ENCODE measurements at regions not wholly inside any gene's neighbourhood (a gene's known extent, or its start where the extent isn't known, plus 50 kb on each side); places are given as distances from the start of the nearest gene placed in this dataset.

- H3K4me3 ChIP-seq (replicated peaks in 1 of 3; ENCODE audit: insufficient read depth in 1 of 3, low read depth in 1 of 3, low read length in 3 of 3): no peak overlapping the region
- DNase-seq (ENCODE audit: low read depth, low spot score) (no peak), FAIRE-seq (no peak)
- no TSS peak for BruUV-seq (replicated peaks)
- no peaks in the 10 kb centered on the region for H3K36me3 ChIP-seq (ENCODE audit: control insufficient read depth in 2 of 2, extremely low read depth in 1 of 2, insufficient read depth in 2 of 2, low read length in 2 of 2)
- no peaks in the 10 kb centered on the region for H3K9me3 ChIP-seq (replicated peaks; ENCODE audit: control insufficient read depth, insufficient read depth, low read length)
- no peak overlapping the region for H2AFZ ChIP-seq (ENCODE audit: low read depth, low read length)
- dilution Hi-C loops (cut with MboI; ENCODE audit: extremely low pct_ligation_motif_present, low sequenced_read_pairs) (no loop called here), intact Hi-C loops (cut with micrococcal nuclease) (no loop called here)
- peaks cover 3% of the 10 kb centered on the region for H3K4me1 ChIP-seq (ENCODE audit: control insufficient read depth, extremely low read depth, insufficient read depth, low read length)
- ChIA-PET POLR2A (no interaction called here), CTCF (no interaction called here)
- H3K27ac ChIP-seq (ENCODE audit: insufficient read depth, low read depth, low read length): no peak overlapping the region
- no peak overlapping the region for H3K4me2 ChIP-seq (ENCODE audit: insufficient read depth, low read length)
- no peak overlapping the region for H3K9ac ChIP-seq (replicated peaks; ENCODE audit: extremely low read depth, insufficient read depth, low read length)
- H3K27me3 ChIP-seq (ENCODE audit: control insufficient read depth in 2 of 2, insufficient read depth in 2 of 2, low read length in 2 of 2): peaks cover 0 to 6% of the 10 kb centered on the region in 2 experiments
- H4K20me1 ChIP-seq (replicated peaks; ENCODE audit: control insufficient read depth, extremely low read depth, insufficient read depth, low read length): no peaks in the 10 kb centered on the region
- no peaks in the 10 kb centered on the region for H3K79me2 ChIP-seq (ENCODE audit: control insufficient read depth, insufficient read depth, low read length)
- H3K9me1 ChIP-seq (replicated peaks; ENCODE audit: control insufficient read depth, extremely low read depth, insufficient read depth, low read length): no peaks in the 10 kb centered on the region
- TF ChIP-seq JUN (IDR thresholded peaks at IDR 0.05; ENCODE audit: borderline replicate concordance, insufficient read depth, insufficient read length, low read depth) (no peak), POLR2AphosphoS5 (IDR thresholded peaks at IDR 0.05; ENCODE audit: insufficient read depth, low read depth, low read length) (no peak), MYC (IDR thresholded peaks at IDR 0.05; ENCODE audit: low read depth, low read length) (no peak), FOS (IDR thresholded peaks at IDR 0.05; ENCODE audit: borderline replicate concordance, insufficient read depth, low read length) (no peak), EZH2 (IDR thresholded peaks at IDR 0.05; ENCODE audit: borderline replicate concordance, low read depth, low read length, severe bottlenecking) (no peak), POLR2A (IDR thresholded peaks at IDR 0.05; ENCODE audit: low read depth, low read length) (no peak), GATA2 (IDR thresholded peaks at IDR 0.05; ENCODE audit: insufficient read depth, insufficient read length, low read depth, low read length) (no peak)
- TF ChIP-seq, protein P1, sequence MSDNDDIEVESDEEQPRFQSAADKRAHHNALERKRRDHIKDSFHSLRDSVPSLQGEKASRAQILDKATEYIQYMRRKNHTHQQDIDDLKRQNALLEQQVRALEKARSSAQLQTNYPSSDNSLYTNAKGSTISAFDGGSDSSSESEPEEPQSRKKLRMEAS (IDR thresholded peaks at IDR 0.05; ENCODE audit: insufficient read depth, insufficient read length): no peak
- TF ChIP-seq, protein P2, sequence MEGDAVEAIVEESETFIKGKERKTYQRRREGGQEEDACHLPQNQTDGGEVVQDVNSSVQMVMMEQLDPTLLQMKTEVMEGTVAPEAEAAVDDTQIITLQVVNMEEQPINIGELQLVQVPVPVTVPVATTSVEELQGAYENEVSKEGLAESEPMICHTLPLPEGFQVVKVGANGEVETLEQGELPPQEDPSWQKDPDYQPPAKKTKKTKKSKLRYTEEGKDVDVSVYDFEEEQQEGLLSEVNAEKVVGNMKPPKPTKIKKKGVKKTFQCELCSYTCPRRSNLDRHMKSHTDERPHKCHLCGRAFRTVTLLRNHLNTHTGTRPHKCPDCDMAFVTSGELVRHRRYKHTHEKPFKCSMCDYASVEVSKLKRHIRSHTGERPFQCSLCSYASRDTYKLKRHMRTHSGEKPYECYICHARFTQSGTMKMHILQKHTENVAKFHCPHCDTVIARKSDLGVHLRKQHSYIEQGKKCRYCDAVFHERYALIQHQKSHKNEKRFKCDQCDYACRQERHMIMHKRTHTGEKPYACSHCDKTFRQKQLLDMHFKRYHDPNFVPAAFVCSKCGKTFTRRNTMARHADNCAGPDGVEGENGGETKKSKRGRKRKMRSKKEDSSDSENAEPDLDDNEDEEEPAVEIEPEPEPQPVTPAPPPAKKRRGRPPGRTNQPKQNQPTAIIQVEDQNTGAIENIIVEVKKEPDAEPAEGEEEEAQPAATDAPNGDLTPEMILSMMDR (IDR thresholded peaks at IDR 0.05; ENCODE audit: extremely low read depth in 1 of 2, insufficient read depth in 1 of 2, low read depth in 1 of 2, low read length in 2 of 2): no peak
Observed at GRCh38 chr5:74082512-74083055, 456.6 kb downstream of the ARHGEF28 start.

Data from endothelial cell of umbilical vein (primary cell).